Gastroesophageal sphincter (tissue), 4 donors: ENCODE measurements at regions not wholly inside any gene's neighbourhood (a gene's known extent, or its start where the extent isn't known, plus 50 kb on each side); places are given as distances from the start of the nearest gene placed in this dataset.
A peak's percentile ranks its signal among the peaks of the same experiment; 100 is the strongest.

Experiments
- ATAC-seq: fragments of 150-250 bp; one replicate; pipeline ENCODE4 v1.9.1; 2016; ENCODE audit warnings: mild to moderate bottlenecking, moderate library complexity
- H3K27ac ChIP-seq, 4 donors: fragments of 200-600 bp; sonication (generic) in 3 of 4; 1 replicate in 3 of 4; 2 replicates in 1 of 4; pipeline ENCODE4 v1.5.1; 2016 to 2019
- H3K27me3 ChIP-seq: fragments of 200-600 bp; sonication (generic); one replicate; pipeline ENCODE4 v1.5.1; 2019
- H3K36me3 ChIP-seq, 2 donors: fragments of 200-600 bp; sonication (generic); one replicate each; pipeline ENCODE4 v1.5.1; 2019; ENCODE audit warnings: control low read depth in 1 of 2
- H3K4me1 ChIP-seq, 3 donors: fragments of 200-600 bp; sonication (generic); 1 replicate in 2 of 3; 2 replicates in 1 of 3; pipeline ENCODE4 v1.5.1; 2016 to 2019; ENCODE audit warnings: control low read depth in 2 of 3
- H3K4me3 ChIP-seq, 2 donors: fragments of 200-600 bp; sonication (generic); one replicate each; pipeline ENCODE4 v1.5.1; 2019; ENCODE audit warnings: mild to moderate bottlenecking in 1 of 2, moderate library complexity in 1 of 2
- H3K9me3 ChIP-seq, 3 donors: fragments of 200-600 bp; sonication (generic); one replicate each; pipeline ENCODE4 v1.5.1; 2017 to 2019; ENCODE audit warnings: control low read depth in 2 of 3
- CTCF ChIP-seq, 4 experiments: fragments of 200-600 bp in 2 of 4; fragments of 450-650 bp in 2 of 4; sonication (generic) in 1 of 4; IDR thresholded peaks; one replicate each; pipeline ENCODE4 v1.5.1; 2017 to 2019; ENCODE audit warnings: antibody characterized with exemption in 4 of 4, mild to moderate bottlenecking in 2 of 4, moderate library complexity in 2 of 4
- EP300 ChIP-seq: sonication (generic); formaldehyde crosslinking; IDR thresholded peaks from one replicate; pipeline ENCODE4 v1.6.1; 2017; ENCODE audit warnings: antibody characterized with exemption, mild to moderate bottlenecking
- POLR2A ChIP-seq, 2 donors: fragments of 450-650 bp; IDR thresholded peaks; one replicate each; pipeline ENCODE4 v1.6.1; 2017; ENCODE audit warnings: antibody characterized with exemption in 2 of 2, mild to moderate bottlenecking in 2 of 2, moderate library complexity in 1 of 2
- POLR2AphosphoS5 ChIP-seq: sonication (generic); formaldehyde crosslinking; IDR thresholded peaks from one replicate; pipeline ENCODE4 v1.6.1; 2017; ENCODE audit warnings: antibody characterized with exemption
- WGBS, 2 donors: methylation state at CpG; one replicate each; pipeline ENCODE4 v1.1.5; 2018; ENCODE audit warnings: low coverage in 1 of 2; 5-methylcytosine and 5-hydroxymethylcytosine counted together

GRCh38 chr4:173936861-173937260 lies 346.6 kb downstream of the FBXO8 start:
- Histone ChIP-seq H3K4me1 (peaks cover 0 to 29% (median 5%) of the 10 kb centered on the region in 3 donors), H3K9me3 (no peaks in the 10 kb centered on the region), H3K36me3 (no peaks in the 10 kb centered on the region), H3K27me3 (no peaks in the 10 kb centered on the region), H3K27ac (peak overlapping the region in 3 of 4 donors; percentile 74 to 77 (median 76)), H3K4me3 (no peak overlapping the region)
- TF ChIP-seq POLR2A (IDR thresholded peaks at IDR 0.05) (no peak), POLR2AphosphoS5 (no peak), EP300 (no peak), CTCF (IDR thresholded peaks at IDR 0.05) (no peak)
- WGBS, 2 donors, result 62% methylated on average over 1 of the region's 1 CpG; no CpG with 5 or more reads in 1 of the 2 donors
- no peak for ATAC-seq

GRCh38 chr4:173935622-173936405 lies 347.7 kb downstream of the FBXO8 start:
- no peak for ATAC-seq
- Histone ChIP-seq H3K4me1 (peaks cover under 1 to 40% (median 11%) of the 10 kb centered on the region in 3 donors), H3K27me3 (no peaks in the 10 kb centered on the region), H3K27ac (peak overlapping the region; percentile 74 to 79 (median 76)), H3K36me3 (no peaks in the 10 kb centered on the region), H3K4me3 (no peak overlapping the region), H3K9me3 (no peaks in the 10 kb centered on the region)
- peak; percentile 60 for TF ChIP-seq POLR2AphosphoS5
- no peak for TF ChIP-seq POLR2A (IDR thresholded peaks at IDR 0.05)
- TF ChIP-seq EP300, result no peak
- TF ChIP-seq CTCF (IDR thresholded peaks at IDR 0.05), result no peak
- WGBS, 2 donors, result 18 to 21% methylated on average over 5 of the region's 5 CpGs

GRCh38 chr4:173934933-173935620 lies 348.4 kb downstream of the FBXO8 start:
- Histone ChIP-seq H3K36me3 (no peaks in the 10 kb centered on the region), H3K4me1 (peaks cover 3 to 47% (median 12%) of the 10 kb centered on the region in 3 donors), H3K27me3 (no peaks in the 10 kb centered on the region), H3K9me3 (no peaks in the 10 kb centered on the region), H3K27ac (peak overlapping the region; percentile 74 to 79 (median 76)), H3K4me3 (no peak overlapping the region)
- 13 to 26% methylated on average over 5 of the region's 5 CpGs for WGBS, 2 donors
- TF ChIP-seq CTCF (IDR thresholded peaks at IDR 0.05) (no peak), POLR2AphosphoS5 (no peak), POLR2A (IDR thresholded peaks at IDR 0.05) (no peak), EP300 (no peak)
- no peak for ATAC-seq

- peak overlapping the region in 2 of 4 donors; percentile 74 to 76 for H3K27ac ChIP-seq
- peaks cover 3 to 50% (median 12%) of the 10 kb centered on the region in 3 donors for H3K4me1 ChIP-seq
- H3K27me3 ChIP-seq, result no peaks in the 10 kb centered on the region
- no peak overlapping the region for H3K4me3 ChIP-seq
- no peak for ATAC-seq
- 65 to 73% methylated on average over 2 of the region's 2 CpGs for WGBS, 2 donors
- no peaks in the 10 kb centered on the region for H3K36me3 ChIP-seq
- no peak for TF ChIP-seq EP300
- no peak for TF ChIP-seq CTCF (IDR thresholded peaks at IDR 0.05)
- TF ChIP-seq POLR2AphosphoS5, result no peak
- TF ChIP-seq POLR2A (IDR thresholded peaks at IDR 0.05), result no peak
- no peaks in the 10 kb centered on the region for H3K9me3 ChIP-seq
Observed at GRCh38 chr4:173934201-173934600, 349.3 kb downstream of the FBXO8 start.
